ENCODE measurements at regions not wholly inside any gene's neighbourhood (a gene's known extent, or its start where the extent isn't known, plus 50 kb on each side); places are given as distances from the start of the nearest gene placed in this dataset.

DNA sequence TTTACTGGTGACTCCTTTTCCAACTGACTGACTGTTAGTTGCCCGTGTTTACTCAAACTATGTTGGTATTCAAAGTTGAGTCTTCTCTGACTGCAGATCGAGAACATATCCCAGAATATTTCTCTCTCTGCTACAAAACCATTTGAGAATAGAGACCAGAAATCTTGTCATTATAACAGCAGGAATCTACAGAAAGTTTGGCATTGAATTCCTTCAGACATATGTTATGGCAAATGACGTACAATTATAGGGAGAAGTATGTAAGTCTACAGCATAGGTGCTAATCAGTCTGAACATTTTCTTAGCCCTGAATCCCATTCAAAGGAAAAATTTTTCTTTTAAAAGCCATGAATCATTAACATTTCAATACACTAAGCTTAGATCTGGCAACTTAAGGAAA lies 239.8 kb upstream of the SOX9 start:
- intact Hi-C loops (cut with micrococcal nuclease) = no loop called here
- Histone ChIP-seq H4K20me1 (ENCODE audit: control insufficient read depth, insufficient read depth, low read length, poor library complexity, severe bottlenecking) (no peaks in the 10 kb centered on the region), H3K4me3 (ENCODE audit: control extremely low read depth in 1 of 5, extremely low read depth in 1 of 5, insufficient read depth in 1 of 5, low read depth in 2 of 5, low read length in 4 of 5) (no peak overlapping the region), H3K4me2 (replicated peaks; ENCODE audit: low read depth, low read length, poor library complexity, severe bottlenecking) (no peak overlapping the region), H3K36me3 (replicated peaks in 1 of 2; ENCODE audit: control extremely low read depth in 1 of 2, control insufficient read depth in 1 of 2, extremely low read depth in 1 of 2, insufficient read depth in 2 of 2, low read length in 1 of 2) (no peaks in the 10 kb centered on the region), H3K27me3 (replicated peaks in 1 of 4; ENCODE audit: control extremely low read depth in 1 of 4, control insufficient read depth in 3 of 4, insufficient read depth in 4 of 4, low read length in 3 of 4) (no peaks in the 10 kb centered on the region), H2AFZ (ENCODE audit: insufficient read depth, low read depth, low read length, poor library complexity, severe bottlenecking) (no peak overlapping the region), H3K9me3 (ENCODE audit: control extremely low read depth in 1 of 3, control insufficient read depth in 2 of 3, insufficient read depth in 1 of 3, low read length in 2 of 3) (no peaks in the 10 kb centered on the region), H3K79me2 (ENCODE audit: control insufficient read depth, insufficient read depth, low read length) (no peaks in the 10 kb centered on the region), H3K27ac (ENCODE audit: low read length in 2 of 2) (no peak overlapping the region), H3K9ac (ENCODE audit: low read length) (no peak overlapping the region), H3K4me1 (ENCODE audit: control insufficient read depth in 2 of 2, insufficient read depth in 2 of 2, low read length in 2 of 2) (no peaks in the 10 kb centered on the region)
- Mint-ChIP-seq H3K4me1 (no peaks in the 10 kb centered on the region), H3K27ac (no peak overlapping the region), H3K9me3 (ENCODE audit: insufficient read depth) (no peaks in the 10 kb centered on the region), H3K27me3 (peaks cover 4% of the 10 kb centered on the region), H3K4me3 (no peak overlapping the region)
- no peak for DNase-seq
- TF ChIP-seq EZH2 (IDR thresholded peaks at IDR 0.05; ENCODE audit: borderline replicate concordance, insufficient read depth, low read depth, low read length, poor library complexity, severe bottlenecking) = no peak
- TF ChIP-seq, protein P1, sequence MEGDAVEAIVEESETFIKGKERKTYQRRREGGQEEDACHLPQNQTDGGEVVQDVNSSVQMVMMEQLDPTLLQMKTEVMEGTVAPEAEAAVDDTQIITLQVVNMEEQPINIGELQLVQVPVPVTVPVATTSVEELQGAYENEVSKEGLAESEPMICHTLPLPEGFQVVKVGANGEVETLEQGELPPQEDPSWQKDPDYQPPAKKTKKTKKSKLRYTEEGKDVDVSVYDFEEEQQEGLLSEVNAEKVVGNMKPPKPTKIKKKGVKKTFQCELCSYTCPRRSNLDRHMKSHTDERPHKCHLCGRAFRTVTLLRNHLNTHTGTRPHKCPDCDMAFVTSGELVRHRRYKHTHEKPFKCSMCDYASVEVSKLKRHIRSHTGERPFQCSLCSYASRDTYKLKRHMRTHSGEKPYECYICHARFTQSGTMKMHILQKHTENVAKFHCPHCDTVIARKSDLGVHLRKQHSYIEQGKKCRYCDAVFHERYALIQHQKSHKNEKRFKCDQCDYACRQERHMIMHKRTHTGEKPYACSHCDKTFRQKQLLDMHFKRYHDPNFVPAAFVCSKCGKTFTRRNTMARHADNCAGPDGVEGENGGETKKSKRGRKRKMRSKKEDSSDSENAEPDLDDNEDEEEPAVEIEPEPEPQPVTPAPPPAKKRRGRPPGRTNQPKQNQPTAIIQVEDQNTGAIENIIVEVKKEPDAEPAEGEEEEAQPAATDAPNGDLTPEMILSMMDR (IDR thresholded peaks at IDR 0.05) = no peak
- ChIA-PET POLR2A (no interaction called here), CTCF (no interaction called here)
- ATAC-seq (ENCODE audit: low read depth) = no peak
- no CpG with 5 or more reads among the region's 3 CpGs for WGBS (ENCODE audit: insufficient coverage)

DNA sequence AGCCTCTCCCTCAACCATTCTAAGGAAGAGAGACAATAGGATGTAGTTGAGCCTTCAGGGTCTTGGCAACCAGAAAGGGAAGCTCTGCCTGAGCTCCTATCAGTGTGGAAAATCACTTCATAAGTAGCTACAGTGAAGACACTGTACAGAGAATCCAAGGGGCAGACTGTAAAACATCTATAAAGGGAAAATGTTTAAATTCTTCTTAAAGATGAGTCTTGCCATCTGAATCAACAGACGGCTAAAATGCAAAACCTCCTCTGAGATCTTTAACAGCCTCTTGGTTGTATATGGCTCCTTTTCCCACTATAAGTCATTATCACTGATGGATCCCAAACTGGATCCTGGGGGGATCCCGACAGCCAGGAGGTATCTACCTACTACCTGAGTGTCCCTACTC lies 239.2 kb upstream of the SOX9 start:
- Mint-ChIP-seq H3K9me3 (ENCODE audit: insufficient read depth) (no peaks in the 10 kb centered on the region), H3K4me1 (no peaks in the 10 kb centered on the region)
- 100% methylated on average over 1 of the region's 2 CpGs for WGBS (ENCODE audit: insufficient coverage)

More for the DNA sequence above, 239.2 kb upstream of the SOX9 start:
- no peaks in the 10 kb centered on the region for H3K4me1 ChIP-seq (ENCODE audit: control insufficient read depth in 2 of 2, insufficient read depth in 2 of 2, low read length in 2 of 2)
- H3K27me3 ChIP-seq (replicated peaks in 1 of 4; ENCODE audit: control extremely low read depth in 1 of 4, control insufficient read depth in 3 of 4, insufficient read depth in 4 of 4, low read length in 3 of 4) = no peaks in the 10 kb centered on the region
- no peak overlapping the region for H3K27ac Mint-ChIP-seq
- CTCF ChIA-PET = no interaction called here
- H3K27me3 Mint-ChIP-seq = peaks cover 4% of the 10 kb centered on the region
- no peak overlapping the region for H2AFZ ChIP-seq (ENCODE audit: insufficient read depth, low read depth, low read length, poor library complexity, severe bottlenecking)
- no peak overlapping the region for H3K4me3 Mint-ChIP-seq
- no peaks in the 10 kb centered on the region for H3K79me2 ChIP-seq (ENCODE audit: control insufficient read depth, insufficient read depth, low read length)
- H4K20me1 ChIP-seq (ENCODE audit: control insufficient read depth, insufficient read depth, low read length, poor library complexity, severe bottlenecking) = no peaks in the 10 kb centered on the region
- H3K27ac ChIP-seq (ENCODE audit: low read length in 2 of 2) = no peak overlapping the region
- no peak overlapping the region for H3K9ac ChIP-seq (ENCODE audit: low read length)
- H3K4me2 ChIP-seq (replicated peaks; ENCODE audit: low read depth, low read length, poor library complexity, severe bottlenecking) = no peak overlapping the region
- H3K4me3 ChIP-seq (ENCODE audit: control extremely low read depth in 1 of 5, extremely low read depth in 1 of 5, insufficient read depth in 1 of 5, low read depth in 2 of 5, low read length in 4 of 5) = no peak overlapping the region
- no peak for TF ChIP-seq EZH2 (IDR thresholded peaks at IDR 0.05; ENCODE audit: borderline replicate concordance, insufficient read depth, low read depth, low read length, poor library complexity, severe bottlenecking)
- TF ChIP-seq, protein P1 (IDR thresholded peaks at IDR 0.05) = no peak
- no peaks in the 10 kb centered on the region for H3K9me3 ChIP-seq (ENCODE audit: control extremely low read depth in 1 of 3, control insufficient read depth in 2 of 3, insufficient read depth in 1 of 3, low read length in 2 of 3)
- DNase-seq (no peak), ATAC-seq (ENCODE audit: low read depth) (no peak)
- no peaks in the 10 kb centered on the region for H3K36me3 ChIP-seq (replicated peaks in 1 of 2; ENCODE audit: control extremely low read depth in 1 of 2, control insufficient read depth in 1 of 2, extremely low read depth in 1 of 2, insufficient read depth in 2 of 2, low read length in 1 of 2)
- POLR2A ChIA-PET = no interaction called here
- intact Hi-C loops (cut with micrococcal nuclease) = no loop called here

Measured in B cell (primary cell).